HG03565 (cell line): ENCODE measurements at regions not wholly inside any gene's neighbourhood (a gene's known extent, or its start where the extent isn't known, plus 50 kb on each side); places are given as distances from the start of the nearest gene placed in this dataset.
"Not testable (repeated sequence)": the region's sequence is repeated elsewhere in the genome, so short reads cannot be mapped to it uniquely, and the experiment has no call there.

Experiments used
- ATAC-seq: cut with Tn5 transposase; IDR thresholded peaks from one replicate; pipeline ENCODE4 v1.9.1; 2021; ENCODE audit warnings: mild to moderate bottlenecking, moderate library complexity; ENCODE audit not compliant: unreplicated experiment

DNA sequence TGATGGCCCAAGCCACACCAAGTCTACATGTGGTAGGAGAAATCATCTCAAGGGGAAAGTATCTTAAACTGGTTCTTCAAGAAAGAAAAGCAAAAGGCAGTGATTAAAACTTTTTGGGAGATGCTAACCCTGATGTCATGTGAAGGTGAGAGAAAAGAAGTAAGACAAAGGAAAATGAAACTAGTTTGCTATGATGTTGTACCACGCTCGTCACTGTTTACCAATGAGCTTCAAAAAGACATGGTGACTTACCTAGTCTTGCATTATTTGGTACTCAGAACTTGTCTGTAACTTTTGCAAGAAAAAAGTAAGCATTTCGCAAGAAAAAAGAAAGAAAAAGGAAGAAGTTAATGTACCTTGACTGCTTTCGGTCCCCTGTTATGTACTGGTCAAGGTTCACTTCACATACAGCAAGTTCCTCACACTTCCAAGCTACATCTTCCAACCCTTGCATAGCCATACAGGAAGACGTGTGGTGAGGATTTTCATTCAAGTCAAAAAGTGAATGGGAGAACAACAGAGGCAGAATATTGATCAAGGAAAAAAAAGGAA lies 739.3 kb downstream of the NR2F1-AS1 start:
- ATAC-seq, result no peak

DNA sequence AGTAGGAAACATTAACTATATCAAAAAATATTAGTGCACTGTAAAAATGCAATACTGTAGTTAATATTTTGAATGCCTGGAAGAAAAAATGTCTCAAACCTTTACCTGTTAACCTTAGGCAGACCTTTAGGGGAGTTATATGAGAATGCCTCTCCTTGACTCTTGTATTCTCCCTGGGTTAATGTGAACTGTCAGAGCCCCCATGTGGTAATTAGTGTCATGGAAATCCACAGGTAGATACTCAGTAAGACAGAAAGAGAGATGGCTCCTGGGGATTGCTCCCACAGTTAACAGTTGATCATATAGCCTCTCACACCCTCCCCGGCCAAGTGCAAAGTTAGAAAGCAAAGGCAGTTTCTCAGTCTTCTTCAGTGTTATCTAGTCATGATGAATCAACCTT lies 742.8 kb downstream of the NR2F1-AS1 start:
- no peak for ATAC-seq

DNA sequence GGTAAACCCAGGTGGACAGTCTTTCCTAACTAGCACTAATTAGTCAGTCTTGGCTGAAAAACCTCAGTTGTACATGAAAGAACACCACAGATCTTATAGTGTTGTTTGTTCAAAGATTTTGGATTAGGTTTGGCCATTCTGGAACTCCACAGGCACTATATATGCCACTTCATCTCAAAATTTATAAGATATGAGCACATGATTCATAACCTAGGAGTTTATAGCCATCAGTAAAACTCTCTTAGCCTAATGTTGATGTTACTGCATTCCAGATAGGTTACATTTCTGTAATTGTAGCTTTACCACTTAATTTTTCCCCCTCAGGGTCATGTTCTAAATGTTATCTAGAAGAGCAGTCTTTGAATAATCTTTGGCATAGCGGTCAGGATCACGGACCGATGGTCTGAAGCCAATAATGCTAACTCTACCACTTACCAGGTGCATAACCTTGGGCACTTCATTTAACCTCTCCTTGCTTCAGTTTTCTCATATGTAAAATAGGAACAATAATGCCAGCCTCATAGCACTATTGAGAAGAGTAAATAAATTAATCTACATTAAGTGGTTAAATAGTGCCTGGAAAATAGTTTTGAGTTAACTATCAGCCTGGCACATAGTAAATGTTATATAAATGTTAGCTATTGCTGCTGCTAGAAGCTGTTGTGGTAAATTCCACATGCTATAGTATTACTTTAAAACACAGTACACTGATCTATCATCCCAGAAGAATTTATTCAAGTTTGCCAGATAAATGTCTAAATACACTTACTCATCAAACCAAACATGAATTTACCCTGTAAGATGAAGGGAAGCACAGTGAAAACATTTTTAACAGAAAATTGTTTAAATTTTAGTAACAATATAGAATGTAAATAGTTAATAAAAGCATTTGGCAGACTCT lies 743.9 kb downstream of the NR2F1-AS1 start:
- no peak for ATAC-seq

DNA sequence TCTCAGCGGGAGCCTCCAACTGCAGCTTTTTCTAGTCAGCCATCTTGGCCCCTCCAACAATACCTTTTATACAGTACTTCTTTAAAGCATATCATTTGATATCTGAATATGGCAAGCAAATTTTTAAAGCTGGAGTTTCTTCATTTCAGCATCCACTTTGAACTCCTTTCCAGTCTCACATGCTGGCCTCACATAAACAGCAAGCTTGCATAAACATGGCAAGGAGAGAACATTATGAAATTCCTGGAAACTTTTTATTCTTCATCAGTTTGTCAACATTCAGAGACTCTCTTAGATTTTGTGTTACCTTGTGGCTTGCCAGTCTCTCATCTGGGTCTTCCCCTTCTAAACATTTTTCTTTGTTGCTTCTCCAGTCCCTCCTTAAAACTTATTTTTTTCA lies 745.3 kb downstream of the NR2F1-AS1 start:
- ATAC-seq, result no peak

DNA sequence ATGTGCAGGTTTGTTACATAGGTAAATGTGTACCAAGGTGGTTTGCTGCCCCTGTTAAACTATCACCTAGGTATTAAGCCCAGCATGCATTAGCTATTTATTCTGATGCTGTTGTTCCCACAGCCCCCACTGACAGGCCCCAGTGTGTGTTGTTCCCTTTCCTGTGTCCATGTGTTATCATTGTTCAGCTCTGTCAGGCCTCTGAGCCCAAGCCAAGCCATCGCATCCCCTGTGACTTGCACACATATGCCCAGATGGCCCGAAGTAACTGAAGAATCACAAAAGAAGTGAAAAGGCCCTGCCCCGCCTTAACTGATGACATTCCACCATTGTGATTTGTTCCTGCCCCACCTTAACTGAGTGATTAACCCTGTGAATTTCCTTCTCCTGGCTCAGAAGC lies 757.5 kb downstream of the NR2F1-AS1 start:
- not testable (repeated sequence) for ATAC-seq

DNA sequence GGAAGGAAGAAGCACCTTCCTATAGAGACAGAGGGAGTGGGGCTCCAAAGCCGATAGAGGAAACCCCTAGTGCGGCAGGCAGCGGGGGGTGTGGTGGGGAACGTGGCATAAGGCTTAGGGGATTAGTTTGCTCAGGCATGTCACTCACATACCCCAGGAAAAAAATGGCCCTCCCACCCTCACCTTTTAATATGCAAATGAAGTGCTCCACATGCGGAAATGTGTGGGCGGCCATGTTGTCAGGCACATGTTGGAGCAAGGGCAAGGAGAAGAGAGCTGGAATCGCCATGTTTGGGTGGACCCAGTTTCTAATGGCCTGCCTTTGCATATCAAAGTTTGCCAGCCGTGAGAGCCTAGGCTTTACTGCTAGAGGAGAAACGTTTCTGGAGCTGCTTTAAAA lies 758.8 kb downstream of the NR2F1-AS1 start:
- ATAC-seq, result no peak

DNA sequence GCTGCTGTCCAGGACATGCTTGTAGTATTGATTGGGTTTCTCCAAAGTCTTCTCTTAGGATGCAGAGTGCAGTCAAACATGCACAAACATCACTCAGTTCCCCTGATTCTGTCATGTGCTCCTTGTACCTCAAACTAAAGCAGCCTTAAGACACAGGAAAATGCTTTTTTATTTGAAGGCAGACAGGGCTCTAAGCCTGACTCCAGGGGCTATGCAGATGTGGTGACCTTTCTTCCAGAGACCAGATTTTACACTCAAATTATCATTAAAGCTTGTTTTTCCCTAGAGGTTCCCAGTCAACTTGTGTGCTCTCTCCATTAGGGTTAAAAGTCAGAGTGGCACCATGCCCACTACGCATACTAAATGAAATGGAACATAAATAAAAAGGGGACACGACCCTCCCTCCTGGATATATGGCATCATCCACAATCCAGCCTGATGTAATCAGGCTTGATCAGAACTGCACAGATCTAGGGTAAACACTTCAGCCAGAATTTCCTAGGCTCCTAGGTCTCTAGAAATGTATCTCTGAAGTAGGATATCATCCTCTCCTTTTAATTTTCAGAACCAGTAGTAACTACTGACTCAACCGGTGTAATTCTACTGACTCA lies 771.1 kb downstream of the NR2F1-AS1 start:
- ATAC-seq, result no peak

DNA sequence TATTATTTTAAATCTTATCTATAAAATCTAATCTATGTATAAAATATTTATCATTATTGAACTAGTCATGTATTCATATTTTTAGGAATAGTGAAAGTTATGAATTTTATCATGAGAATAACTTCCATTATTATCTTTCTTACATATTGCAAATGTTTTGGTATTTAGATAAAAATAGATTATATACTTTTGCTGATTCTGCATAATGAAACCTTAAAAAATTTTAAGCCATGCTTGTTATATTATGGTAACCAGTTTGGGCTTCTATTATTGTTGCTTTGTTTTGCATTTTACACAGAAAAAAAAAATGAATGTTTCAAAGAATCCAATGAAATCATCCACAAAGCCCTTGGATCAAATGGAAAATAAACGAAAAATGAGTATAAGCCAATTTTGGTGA lies 772.5 kb downstream of the NR2F1-AS1 start:
- no peak for ATAC-seq

DNA sequence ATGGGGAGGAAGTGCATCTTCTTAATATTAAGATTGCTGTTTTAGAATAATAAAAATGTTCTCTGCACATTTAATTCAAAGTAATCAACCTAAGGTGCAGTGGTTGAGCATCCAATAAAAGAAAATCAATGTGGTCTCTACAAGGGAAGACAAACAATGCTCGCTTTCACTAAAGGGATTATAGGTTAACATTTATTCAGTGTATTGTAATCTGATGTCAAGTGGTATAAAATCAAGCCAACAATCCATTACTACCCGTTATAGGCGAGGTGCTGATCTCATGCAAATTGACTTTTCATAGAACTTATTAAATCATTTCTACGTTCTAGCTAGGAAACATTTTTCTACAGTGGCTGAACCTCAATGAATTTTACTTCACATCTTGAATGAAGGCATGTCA lies 773.9 kb downstream of the NR2F1-AS1 start:
- ATAC-seq, result no peak

DNA sequence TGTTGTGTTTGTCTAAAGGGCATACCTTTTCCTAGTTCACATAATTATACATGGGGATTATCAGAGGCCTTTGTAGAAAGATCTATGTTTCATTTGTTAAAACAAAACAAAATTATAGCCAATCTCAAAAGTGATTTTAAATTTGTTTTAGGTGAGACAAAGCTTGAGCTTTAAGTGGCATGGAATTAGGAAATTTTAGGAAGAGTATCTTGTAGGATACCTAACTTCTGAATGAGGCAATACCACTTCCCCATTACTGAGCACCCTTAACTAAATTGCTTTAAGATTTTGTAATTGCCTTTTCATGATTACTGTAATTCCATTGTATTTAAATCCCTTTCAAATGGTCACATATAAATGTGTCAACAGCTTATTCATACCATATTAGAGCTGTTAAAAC lies 775.6 kb downstream of the NR2F1-AS1 start:
- ATAC-seq, result no peak

DNA sequence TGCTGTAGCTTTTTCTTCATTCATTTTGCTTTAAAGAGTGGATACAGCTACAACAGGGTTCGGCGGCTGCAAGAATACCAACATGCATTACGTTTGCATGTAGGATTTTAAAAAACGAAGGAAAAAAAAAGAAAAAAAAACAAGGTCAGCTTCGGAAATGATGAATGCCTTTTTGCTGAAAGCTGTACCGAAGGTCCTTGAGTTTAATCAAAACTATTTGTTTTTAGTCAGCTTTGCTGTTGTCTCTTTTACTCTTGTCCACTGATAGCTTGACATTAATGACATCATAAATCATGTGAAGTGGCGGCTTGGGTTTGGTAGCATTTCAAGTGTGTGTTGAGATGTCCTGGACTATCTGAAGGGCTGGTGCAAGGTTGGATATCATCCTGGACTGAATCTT lies 779.1 kb downstream of the NR2F1-AS1 start:
- ATAC-seq, result no peak

DNA sequence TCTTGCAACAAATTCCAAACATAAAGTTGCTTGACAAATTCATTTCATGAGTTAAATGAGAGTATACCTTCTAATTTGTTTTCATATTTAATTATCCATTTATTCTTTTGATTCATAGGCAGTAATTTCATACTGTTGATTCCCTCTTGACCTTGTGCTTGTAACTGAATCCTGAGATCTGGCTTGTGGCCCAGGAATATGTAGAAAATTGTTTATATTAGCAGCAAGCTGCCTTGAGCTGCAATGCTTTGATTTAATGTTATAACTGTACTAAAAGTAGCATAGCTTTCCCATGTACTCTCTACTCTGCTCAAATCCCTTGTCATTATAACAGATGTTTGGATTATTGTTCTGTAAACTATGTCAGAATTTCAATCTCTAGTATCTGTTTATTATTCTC lies 780.7 kb downstream of the NR2F1-AS1 start:
- ATAC-seq, result no peak

DNA sequence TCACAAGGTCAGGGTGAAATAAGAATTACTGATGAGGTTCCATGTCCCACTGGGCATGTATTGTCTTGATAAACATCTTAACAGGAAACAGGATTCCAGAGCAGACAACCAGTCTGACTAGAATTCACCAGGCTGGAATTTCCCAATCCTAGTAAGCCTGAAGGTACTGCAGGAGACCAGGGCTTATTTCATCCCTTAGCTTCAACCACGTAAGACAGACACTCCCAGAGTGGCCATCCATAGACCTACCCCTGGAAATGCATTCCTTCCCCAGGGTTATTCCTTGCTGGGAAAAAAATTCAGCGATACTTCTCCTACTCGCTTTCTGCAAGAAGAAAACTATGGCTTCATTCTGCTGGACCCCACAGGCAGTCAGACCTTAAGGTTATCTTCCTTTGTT lies 785.4 kb downstream of the NR2F1-AS1 start:
- ATAC-seq, result no peak

DNA sequence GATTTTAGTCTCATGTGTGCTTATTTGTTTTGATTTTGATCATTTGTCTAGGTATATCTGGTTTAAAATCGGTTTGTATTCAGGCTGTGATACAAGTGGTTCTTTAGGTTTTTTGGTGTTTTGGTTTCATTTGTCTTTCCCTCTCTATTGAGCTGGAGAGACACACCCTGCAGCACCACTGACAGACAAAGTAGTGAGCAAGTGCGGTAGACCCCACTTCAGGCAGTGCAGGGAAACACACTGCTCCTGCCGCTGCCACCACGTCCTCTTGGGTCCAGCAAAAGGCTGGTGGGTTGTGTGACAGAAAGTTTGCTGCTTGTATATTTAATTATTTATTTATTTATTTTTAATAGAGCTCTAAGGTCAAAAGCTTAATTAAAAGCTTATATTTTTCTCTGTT lies 801.0 kb downstream of the NR2F1-AS1 start:
- no peak for ATAC-seq

DNA sequence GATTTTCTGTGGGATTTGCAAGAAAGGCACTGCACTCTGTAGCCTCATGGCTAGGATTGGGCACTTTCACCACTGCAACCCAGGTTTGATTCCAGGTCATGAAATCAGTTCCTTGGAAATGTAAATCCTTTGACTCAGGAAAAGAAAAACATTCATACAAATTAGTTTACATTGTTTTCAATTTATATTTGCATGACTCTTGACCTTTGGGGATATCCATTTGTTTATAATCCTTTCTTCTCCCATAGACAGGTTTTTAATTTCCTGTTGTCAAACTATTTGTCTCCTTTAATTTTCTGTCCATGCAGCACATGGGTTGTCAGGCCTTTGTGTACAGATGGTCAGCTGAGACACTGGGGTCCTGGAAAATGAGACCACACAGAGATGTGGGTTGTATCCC lies 801.5 kb downstream of the NR2F1-AS1 start:
- no peak for ATAC-seq

DNA sequence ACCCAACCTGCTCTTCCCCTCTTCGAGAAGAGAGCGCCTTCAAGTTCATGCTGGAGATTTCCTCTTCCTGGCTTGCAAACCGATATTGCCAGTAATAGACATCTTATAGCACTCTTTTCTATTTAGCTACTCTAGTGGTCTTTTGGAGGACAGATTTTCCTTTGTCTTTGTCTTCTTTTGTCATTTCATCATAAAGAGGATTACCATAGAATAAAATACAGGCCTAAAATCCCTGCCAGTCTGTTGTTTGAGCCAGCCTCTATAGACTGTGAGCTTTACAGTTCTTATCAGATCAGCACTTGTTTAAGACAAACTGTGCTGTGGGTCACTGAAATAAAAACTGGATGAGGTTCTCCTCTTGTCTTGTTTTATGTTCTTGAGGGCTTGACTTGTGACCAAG lies 802.8 kb downstream of the NR2F1-AS1 start:
- ATAC-seq, result no peak

DNA sequence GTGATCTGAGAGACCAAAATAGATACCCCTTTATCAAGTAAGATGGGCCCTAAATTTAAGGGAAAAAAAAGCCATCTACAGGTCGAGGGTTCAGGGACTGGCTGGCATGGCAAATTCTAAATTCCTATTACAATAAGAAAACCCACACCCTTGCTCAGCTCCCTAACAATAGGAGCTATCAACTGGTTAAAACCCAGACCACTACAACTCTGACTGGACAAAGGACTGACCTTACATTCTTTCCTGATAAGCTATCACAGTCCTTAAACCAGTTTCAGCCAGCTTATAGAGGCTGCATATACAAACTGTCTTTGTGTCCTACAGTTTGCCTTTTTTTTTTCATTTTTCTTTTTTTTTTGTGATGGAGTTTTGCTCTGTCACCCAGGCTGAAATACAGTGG lies 803.6 kb downstream of the NR2F1-AS1 start:
- ATAC-seq, result no peak

DNA sequence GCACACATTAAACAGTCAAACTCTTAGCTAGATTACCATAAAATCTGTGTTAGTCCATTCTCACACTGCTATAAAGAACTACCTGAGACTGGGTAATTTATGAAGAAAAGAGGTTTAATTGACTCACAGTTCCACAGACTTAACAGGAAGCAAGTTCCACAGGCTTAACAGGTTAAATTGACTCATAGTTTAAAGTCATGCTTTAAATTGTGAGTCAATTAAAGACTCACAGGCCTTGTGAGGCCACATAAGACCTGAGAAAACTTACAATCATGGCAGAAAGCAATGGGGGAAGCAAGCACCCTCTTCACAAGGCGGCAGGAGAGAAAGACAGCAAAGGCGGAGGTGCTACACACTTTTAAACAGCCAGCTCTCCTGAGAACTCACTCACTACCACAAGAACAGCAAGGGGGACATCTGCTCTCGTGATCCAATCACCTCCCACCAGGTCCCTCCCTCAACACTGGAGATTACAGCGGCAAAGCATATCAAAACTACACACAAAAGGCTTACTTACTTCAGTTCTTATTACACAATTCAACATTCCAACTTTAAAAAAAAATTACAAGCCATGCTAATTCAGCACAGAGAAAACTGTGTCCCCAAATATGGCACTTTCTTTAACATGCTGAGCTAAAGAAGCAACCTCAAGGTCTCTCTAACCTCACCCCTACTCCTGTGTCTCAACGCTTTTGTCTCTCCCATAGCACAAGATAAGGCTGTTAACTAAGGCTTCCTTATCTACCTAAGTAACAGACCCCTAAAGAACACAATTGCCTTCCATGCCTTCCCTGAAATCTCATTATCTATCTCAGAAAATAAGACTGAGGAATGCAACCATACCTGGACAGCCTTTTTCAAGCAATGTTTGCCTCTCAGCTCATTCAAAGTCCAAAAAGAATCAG lies 805.1 kb downstream of the NR2F1-AS1 start:
- ATAC-seq, result no peak

DNA sequence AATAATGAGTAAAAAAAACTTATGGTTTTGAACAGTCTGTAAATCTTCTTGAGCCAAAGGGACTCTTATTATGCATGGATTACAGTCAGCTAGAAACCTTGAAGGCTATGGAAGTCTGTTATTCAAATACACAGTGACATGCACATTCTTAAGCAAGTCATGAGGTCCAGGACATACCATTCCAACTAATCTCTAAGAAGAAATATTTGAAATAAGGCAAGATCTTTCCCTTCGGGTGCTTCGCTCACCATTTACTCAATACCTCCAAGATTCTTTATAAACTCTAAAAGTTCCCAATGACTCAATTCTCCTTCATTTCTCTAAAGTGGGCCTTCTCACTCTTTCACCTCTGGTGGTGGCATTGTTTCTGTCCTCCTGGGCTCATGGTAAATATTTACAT lies 811.0 kb downstream of the NR2F1-AS1 start:
- ATAC-seq, result no peak

DNA sequence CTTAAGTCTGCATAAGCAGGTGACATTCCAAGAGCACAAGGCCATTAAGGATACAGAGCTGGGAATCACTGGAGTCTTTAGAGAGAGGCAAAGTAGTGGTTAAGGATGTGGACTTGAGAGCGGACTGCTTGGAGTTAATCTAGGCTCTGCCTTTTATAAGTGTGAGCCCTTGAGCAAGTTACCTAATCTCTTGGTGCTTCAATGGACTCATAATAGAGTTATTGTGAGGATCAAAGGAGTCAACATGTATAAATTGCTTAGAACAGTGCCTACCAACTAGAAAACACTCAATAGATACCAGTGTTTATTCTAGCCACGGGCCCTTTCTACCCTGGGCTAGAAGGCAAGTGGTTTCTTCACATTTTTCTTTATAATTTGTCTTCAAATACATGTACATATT lies 819.4 kb downstream of the NR2F1-AS1 start:
- ATAC-seq, result no peak

DNA sequence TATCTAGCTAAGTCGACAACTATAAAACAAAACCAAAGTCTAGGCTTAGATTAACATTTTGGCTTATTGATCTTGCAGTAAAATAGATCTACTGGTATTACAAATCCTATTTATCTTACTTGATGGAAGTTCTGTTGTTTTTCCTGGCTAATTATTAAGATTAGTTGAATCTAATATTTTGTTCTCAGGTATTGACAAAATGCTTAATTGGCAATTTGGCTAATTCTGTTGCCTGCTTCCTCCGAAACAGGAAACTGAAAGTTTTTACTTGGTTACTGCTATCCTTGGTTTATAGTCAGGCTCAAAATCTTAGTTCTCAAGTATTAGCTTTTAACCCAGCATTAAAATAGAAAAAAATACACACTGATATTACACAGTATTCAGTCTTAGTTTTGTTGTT lies 820.5 kb downstream of the NR2F1-AS1 start:
- no peak for ATAC-seq
